CD4-positive, alpha-beta T cell treated with Interleukin-17A for 1 hour (primary cell): ENCODE measurements at regions not wholly inside any gene's neighbourhood (a gene's known extent, or its start where the extent isn't known, plus 50 kb on each side); places are given as distances from the start of the nearest gene placed in this dataset.

Source experiments
- DNase-seq: peaks from one replicate; pipeline ENCODE4 v3.0.0-alpha.2; 2020

DNA sequence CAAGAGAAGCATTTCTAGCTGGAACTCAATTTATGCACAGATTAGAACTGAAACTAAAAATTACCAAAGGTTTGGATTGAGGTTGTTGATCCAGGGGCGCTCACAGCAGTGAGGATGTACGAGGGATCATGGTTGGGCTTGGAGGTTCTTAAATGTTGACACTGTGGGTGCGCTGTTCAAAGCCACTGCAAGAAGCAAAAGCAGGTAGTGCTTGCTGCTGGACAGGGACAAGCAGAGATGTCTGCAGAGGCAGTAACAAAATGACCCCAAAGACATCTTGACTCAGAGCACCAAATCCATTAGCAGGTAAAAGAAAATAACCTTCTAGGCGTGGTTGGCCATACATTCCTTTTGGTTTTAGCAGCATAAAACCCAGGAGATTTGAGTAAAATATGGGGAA lies 468.4 kb downstream of the ZSWIM6 start:
- no peak for DNase-seq

DNA sequence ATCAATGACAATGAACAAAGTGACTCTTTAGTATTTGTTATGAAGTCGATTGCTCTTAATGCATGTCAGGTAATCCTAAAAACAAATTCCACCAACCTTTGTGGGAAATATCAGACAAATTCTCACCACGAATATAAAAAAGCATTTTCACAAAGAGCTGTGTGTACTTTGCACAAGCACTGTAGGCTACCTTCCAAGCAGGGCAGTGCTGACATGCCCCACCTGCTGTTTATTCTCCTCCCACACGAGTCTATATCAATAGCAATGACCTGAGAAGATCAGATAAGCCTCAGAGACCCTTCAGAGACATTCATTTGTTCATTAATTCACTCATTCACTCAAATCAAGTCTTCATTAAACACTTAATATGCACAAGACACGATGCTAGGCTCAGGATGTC lies 469.1 kb downstream of the ZSWIM6 start:
- DNase-seq = no peak

DNA sequence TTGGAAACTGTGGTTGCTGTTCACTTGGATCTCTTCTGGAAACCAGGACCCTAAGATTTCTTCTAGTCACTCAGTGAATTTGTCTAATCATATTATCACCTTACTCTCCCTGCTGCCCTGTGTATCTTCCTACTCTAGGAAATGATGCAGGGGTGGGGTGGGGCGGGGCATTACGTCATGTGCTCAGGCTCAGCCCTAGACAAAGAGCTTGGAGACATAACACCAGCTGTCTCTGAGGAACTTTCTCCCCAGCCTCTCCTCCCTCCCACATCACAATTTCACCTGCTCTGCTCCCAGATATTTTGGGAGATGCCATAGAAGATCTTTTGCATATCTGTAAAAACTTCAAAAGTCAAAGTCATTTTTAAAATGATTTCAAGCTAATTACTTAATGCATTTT lies 470.4 kb downstream of the ZSWIM6 start:
- no peak for DNase-seq

DNA sequence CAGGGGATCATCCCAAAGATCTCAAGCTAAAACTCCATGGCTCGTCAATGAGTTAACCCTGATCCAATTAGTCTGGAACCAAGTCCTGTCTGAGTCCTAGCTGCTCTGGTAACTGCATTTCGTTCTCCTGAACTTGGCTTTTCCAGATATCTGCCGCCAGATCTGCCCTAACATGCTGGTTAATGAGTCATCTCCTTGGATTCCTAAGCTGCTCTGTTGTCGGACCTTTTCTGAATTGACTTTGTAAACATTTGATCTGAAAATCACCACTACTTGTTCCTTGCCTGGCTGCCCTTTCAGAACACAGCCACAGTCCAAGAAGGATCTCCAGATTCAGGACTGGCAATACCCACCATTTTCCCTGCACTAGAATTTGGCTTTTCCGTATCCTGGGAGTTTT lies 473.0 kb downstream of the ZSWIM6 start:
- no peak for DNase-seq

DNA sequence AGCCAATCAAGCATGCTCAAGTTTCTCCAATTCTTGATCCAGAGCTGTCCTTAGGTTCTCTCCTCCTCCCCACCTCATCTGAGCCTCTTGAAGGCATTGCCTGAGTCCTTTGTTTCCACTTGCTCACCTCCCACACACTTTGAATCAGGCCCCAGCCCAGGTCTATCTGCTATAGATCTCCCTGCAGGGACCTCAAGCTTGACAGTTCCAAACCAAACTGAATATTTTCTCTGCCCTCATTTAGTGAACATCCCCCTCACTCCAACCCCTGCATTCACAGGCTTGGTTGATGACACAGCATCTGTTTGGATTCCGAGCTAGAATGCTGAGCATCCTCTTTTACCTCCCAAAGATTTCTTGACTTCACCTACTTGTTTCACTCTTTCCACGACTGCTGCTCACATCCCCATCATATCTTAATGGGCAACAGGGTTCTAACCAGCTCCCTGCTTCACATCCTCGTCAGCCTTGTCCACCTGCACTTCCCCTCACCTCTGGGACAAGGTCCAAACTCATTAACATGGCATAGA lies 474.5 kb downstream of the ZSWIM6 start:
- DNase-seq = no peak

DNA sequence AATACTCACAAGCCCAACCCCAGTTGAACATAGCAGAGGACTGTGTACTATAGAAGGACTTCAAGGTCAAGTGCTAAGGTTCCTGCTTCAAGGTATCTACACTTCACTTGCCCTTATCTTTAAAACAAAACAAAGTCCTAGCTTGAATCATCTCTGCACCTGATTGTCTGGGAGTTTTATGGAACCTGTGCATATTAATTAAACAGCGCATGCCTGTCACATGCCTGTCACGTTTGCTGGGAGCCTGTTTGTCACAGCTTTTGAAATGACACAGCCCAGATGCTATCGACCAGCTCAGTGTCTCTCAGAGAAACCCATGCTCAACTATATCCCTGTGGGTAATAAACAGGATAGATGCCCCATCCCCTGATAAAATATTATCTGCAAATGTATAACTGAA lies 476.0 kb downstream of the ZSWIM6 start:
- no peak for DNase-seq

DNA sequence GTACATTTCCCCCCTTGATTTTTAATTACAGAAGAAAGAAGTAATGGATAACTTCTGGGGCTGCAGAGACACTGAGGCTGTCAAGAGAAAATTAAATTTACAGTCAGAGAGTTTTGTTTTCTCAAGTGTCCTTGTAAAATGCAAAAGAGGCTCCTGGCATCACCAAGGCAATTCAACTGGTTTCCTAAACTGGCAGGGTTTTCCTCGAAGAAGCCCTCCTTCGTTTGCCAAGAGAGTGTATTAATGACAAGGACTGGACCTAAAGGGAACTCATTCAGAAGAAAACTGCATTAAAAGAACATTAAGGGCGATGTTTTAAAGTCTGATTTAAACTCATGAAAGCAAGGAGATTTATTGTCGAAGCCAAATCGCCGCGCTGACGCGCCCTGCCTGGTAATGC lies 476.9 kb downstream of the ZSWIM6 start:
- DNase-seq = no peak

DNA sequence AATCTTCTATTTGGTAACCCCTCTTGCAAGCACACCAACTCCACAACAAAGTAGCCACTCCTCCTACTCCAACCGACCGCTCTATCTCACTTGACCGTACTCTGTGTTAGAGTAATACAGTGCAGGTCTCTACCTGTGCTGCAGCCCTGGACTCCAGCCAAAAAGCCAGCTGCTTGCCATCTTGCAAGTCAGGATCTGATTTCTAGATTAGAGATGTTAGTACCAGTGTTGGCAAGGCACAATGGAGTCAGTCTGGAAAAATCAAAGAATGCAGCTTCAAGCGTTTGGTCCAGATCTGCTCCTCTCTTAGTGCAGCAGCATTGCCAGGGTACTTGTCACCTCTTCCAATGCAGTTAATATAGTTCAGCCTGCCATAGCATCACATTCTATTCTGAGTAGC lies 477.6 kb downstream of the ZSWIM6 start:
- DNase-seq = no peak

DNA sequence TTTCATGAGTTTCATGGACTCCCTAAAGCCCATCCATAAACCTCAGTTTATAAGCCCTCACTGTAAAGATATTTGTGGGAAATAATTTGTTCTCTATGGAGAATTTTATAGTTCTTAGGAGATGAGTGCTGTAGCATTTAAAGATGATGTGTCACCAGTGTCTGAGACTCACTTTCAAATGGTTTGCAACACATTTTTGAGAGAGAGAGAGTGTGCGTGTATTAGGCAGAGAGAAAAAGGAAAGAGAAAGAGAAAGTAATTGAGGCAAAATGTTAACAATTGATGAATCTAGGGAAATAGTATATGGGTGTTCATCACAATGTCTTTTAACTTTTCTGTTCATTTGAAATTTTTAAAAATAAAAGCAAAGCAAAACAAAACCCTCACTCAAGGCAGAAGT lies 479.0 kb downstream of the ZSWIM6 start:
- no peak for DNase-seq

DNA sequence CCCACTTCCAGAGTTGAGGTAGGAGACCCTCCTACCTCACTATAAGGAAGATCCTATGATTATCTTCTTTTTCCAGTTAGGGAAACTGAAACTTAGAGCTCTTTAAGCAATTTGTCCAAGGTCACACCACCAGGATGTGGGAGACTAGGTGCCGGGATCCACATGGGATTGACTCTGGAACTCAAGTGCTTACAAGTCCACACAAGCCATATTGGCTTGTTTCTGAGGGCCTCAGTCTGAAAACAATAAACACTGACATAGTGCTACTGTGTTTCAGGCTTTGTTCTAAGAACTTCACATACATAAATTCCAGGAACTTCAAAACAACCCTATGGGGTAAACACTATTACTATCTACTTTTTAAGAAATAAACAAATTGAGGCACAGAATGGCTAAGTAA lies 481.3 kb downstream of the ZSWIM6 start:
- no peak for DNase-seq

DNA sequence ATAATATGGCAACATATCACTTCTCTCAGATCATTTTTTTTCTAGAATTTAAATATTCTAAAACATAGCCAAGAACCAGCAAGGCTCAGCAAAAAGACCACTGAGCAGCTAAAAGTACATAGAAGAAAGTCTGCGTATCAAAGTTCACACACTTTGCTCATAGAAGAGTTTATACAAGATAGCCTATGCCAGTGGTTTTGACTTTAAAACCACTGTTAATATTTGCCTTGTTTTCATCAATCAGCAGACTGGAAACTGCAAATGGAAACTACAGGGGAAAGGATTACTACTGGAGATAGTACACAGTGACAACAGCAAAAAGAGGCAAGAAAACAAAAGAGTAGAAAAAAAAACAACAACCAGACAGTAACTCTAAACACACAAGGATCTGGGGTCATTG lies 483.3 kb downstream of the ZSWIM6 start:
- no peak for DNase-seq

DNA sequence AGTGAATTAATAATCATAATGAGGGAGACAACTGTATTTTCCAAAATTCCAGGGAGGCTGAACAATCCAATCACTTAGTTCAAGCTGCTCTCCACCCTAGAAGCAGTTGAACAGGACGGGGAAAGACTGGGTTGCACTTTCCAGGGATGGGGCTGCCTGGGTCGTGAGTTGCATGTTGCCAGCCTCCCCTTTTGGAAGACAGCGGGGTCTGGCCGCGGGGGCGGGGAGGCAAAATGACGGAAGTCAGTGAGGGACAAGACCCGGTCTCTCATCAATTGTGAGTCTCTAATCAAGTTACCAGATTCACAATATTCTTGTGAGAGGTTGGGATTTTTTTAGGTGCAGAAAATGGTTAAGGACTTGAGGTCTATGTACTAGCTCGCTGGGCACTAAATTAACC lies 484.1 kb downstream of the ZSWIM6 start:
- DNase-seq = no peak

DNA sequence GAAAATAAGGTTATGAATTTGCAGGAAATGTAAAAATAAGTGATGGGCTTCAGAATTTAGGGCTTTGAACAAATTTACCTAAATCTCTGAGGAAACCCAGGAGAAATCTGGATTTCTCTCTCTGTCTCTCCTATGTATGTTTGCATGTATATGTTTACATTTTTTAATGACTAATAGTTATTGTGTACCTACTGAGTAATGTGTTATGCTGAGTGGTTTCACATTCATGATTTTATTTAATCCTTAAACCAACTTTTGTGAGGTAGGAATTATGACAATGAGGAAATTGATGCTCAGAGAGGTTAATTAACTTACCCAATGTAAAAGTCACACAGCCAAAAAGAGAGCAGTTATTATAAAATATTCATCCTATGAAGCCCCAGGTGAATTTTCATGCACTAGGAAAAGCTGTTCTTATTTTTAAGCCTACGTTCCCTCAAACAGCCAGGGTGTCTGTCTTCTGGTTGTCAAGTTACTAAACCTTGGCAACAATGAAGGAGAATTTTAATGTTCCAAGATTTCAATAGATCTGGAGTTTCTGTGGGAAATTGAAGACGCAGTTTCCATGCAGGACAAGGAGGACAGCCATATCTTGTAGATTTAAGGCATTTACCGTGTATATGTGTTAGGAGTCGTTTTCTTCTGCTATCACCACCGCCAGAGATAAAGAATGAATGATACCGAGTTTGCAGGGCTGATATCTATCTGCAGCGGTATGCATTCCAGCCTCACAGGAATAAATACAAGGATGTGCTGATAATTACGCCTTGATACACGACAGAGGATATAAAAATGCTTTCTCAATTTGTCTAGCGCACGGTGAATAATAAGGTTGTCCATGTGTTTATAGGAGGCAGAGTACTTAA lies 484.8 kb downstream of the ZSWIM6 start:
- DNase-seq = no peak

DNA sequence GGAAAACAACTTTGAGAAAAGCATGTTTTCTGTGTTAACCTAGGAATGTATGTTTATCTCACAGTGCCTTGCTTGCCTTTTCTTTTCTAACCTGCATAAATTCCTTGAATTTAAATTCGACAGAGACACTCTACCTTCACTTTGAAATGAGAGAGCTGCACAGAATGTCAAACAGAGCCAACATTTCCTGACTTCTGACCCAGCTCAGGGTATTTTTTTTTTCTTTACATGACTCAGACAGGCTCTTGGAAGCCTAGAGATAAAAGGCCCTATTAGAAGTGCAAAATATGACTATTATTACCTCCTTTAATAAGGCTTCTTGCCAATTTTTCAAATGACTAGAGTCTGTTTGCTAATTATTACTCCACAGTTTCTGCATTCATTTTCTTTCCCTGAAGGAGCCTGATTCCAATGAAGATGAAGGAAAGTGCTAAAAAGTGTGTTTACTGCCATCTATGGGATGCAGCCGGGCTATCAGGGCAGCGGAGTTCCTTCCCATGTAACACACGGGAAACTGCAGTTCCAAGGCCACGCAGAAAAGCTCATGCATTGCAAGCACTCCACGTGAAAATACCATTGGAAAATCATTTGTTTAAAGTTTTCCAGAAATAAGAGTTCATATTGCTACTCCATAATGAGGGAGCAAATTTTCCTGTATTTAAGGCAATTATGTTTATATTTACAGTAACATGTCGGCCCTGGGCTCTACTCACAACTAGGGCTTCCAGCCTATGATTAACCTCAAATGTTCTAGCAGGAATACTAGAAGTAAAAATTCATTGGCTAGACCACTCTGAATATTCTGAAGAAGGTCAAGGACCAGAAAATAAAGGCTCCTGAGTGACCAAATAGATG lies 485.6 kb downstream of the ZSWIM6 start:
- DNase-seq = no peak

DNA sequence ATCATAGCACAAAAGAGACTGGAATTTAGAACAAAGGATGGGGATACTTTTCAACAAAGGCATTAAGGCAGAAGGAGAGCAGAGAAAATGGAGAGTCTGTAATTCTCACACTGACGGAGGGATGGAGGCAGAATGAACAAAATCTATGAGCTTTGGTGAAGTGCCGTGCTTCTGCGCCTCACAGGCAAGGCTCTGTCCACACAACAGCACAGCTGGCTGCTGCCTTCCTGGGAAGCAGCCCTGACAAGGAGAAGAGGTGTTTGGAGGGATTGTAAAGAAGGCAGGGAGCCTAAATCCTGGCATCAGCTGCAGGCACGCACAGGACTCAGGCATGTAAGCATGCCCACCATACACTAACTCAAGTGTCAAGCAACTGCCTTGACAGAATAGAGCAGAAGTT lies 485.2 kb upstream of the KIF2A start:
- DNase-seq = no peak

DNA sequence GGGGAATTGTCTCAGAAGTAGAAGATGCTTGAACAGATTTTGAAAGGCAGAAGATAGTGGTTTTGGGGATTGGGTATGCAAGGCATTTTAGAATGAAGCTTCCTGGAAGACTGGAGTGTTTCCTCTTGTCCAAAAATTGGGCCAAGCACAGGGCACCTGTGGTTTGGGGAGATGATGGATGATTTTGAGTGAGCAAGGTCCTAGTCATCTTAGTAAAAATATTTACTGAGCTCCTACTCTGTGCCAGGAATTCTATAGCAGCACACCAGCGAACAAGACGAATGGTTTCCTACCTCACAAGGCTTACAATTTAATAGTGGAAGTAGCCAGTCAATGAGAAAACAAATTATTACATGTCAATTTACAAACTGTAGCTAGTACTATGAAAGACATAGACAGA lies 484.4 kb upstream of the KIF2A start:
- DNase-seq = no peak

DNA sequence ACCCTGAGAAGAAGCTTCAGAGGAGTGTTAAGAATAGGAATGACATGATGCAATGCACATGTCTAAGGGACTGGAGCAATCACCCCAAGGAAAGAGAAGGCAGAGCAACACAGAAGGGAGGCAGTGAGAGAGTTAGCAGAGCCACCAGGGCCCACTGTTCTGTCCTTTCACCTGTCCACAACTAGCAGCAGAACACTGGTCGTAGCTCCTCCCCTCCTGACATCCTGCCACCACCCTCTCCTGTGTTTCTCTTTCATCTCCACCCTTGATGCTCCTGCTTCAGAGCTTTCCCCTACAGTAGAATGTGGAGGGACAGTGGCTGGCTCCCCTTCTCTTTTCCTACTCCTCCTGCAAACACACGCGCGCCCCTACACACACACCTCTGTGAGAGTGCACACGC lies 483.4 kb upstream of the KIF2A start:
- DNase-seq = no peak

DNA sequence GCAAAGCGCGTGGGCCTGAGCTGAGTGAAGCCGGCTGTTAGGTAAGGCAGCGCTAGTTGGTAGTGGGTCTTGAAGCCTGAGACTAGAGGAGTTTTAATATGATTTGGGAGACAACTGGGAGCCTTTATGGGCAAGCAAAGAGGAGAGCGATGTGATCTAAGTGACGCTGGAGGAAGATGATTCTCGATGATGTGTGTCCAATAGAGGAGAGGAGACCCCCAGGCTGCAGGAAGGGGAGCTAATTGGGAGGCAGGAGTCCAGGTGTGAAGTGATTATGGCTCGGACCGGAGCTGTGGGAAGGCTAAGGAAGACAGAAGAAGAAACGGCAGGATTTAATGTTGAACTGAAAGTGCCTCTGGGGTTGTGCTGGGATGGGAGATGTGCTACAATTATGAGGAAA lies 482.9 kb upstream of the KIF2A start:
- no peak for DNase-seq

DNA sequence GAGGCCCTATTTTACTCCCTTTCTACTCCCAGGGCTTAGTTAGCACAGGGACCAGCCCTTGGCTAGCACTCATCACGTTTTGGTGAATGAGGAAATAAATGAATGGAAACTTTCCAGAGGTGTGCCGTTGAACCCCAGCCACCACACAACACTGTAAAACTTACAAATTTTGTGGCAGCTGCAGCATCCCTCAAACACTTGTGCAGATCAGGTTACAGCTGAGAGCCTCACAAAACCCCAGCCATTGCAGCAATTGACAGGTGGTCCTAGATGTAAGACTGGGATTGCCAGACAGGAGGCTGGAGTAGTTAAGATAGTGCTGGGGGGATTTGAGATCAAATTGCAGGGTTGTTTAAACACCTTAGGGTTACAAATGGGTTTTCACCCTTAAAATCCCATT lies 482.2 kb upstream of the KIF2A start:
- no peak for DNase-seq

DNA sequence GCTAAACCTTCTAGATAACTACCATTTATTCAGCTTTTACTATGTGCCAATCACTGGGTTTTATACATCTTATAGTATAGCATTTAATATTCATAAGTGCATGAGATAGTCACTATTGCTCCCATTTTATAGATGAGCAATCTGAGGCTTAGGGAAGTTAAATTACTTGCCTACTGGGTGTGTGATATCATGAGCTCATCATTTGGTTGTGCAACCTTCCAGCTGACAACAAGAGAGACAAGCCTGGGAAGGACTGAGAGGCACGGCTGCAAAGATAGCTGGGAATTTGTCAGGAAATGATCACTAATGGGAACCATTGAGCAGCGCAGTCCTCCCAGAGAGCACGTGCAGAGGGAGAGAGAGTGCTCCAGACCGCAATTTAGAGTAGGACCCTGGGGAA lies 481.6 kb upstream of the KIF2A start:
- no peak for DNase-seq

DNA sequence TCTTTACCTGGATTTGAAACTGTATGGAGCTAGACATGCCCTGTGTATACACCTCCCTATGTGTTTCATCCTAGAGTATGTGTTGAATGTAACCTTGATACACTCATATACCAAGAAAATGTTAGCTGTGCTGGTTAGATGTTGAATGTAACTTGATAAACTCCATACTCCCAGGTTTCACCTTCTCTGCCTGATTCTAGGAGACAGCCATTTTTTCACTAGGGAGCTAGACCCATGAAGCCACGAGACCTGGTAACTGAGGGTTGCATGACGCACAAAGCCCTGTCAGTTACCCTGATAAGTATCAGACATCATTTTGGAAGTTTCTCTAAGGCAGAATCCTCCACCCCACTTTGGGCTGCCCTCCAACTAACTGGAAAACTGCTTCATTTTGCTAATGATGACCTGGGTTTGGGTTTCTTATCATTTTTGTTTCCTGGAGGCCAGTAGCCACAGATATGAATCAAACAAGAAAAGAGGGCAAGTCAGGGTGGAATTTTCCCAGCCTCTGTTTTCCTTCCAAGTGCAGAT lies 478.5 kb upstream of the KIF2A start:
- no peak for DNase-seq

DNA sequence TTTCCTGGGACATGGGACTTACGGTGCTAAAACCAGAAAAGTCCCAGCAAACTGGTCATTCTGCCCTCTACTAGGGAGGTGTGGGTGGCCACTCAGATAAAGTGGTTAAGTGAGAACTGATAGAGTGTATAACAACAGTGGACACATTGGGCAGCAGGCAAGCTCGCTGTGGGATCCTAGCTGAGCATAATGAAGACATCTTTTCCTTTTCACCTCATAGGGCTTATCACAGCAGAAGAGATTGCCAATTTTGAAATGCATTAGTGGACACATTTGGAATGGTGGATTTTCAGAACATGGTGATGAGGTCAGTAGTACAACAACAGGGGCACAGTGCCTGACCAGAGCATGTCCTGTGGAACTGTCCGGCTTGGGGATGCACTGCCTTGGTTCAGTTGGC lies 477.1 kb upstream of the KIF2A start:
- no peak for DNase-seq

DNA sequence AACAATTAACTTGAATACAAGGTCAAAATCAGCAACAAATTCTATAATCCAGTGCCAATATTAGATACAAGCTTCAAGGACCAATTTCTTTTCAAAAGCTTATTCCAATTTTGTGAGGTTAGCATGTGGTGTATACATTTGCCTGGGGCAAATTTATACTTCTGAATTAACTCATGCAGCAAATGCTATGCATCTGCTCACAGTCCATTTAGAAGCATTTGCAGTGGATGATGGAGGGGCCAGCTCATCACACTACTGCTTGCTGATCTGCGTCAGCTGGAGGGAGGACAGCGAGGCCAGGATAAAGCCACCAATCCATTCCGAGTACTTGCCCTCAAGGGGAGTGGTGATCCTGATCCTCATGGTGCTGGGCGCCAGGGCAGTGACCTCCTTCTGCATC lies 474.3 kb upstream of the KIF2A start:
- no peak for DNase-seq

DNA sequence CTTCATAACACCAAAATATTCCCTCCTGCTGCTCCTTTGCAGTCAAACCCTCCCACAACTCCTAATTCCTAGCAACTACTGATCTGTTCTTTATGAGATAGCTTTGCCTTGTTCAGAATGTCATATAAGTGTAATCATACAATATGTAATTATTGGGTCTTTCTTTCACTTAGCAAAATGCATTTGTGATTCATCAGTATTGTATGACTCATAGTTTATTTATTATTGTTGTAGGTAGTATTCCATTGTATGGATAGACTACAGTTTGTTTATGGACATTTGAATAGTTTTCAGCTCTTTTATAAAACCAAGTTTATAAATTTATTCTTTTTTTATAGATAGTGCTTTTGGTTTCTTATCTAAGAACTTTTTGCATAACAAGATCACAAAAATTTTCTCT lies 468.2 kb upstream of the KIF2A start:
- DNase-seq = no peak
